ENCODE measurements at regions not wholly inside any gene's neighbourhood (a gene's known extent, or its start where the extent isn't known, plus 50 kb on each side); places are given as distances from the start of the nearest gene placed in this dataset.

DNA sequence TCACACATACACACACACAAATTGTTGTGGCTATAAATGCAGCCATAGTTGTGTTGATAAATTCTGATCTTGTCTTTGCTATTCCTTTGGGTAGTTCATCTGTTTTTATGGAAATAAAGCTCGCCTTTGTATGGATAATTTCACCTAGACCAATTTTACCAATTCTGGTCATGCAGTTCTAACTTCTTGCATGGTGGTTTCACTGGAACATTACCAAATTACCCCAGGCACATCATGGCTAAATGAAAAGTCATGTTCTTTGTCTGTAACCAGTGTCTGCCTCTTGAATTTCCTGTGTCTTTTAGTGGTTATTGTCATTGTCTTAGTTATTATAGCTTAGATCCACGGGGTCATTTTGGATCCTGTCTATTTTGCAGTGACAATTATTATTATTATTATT lies 50.3 kb upstream of the TMC1 start:
- Histone ChIP-seq H3K27me3 (ENCODE audit: control insufficient read depth, insufficient read depth, low read length) (no peaks in the 10 kb centered on the region), H3K9ac (ENCODE audit: low read length) (no peak overlapping the region), H3K4me1 (ENCODE audit: control insufficient read depth, low read depth, low read length) (no peaks in the 10 kb centered on the region), H3K36me3 (ENCODE audit: control insufficient read depth, low read depth, low read length) (no peaks in the 10 kb centered on the region), H3K4me3 (ENCODE audit: low read length) (no peak overlapping the region), H3K9me3 (ENCODE audit: control insufficient read depth, low read depth, low read length) (no peaks in the 10 kb centered on the region), H3K27ac (ENCODE audit: low read length) (no peak overlapping the region)

GRCh38 chr9:72467766-72468738 lies 53.4 kb upstream of the TMC1 start:
- Histone ChIP-seq H3K4me1 (ENCODE audit: control insufficient read depth, low read depth, low read length) (no peaks in the 10 kb centered on the region), H3K27ac (ENCODE audit: low read length) (no peak overlapping the region), H3K9me3 (ENCODE audit: control insufficient read depth, low read depth, low read length) (no peaks in the 10 kb centered on the region), H3K36me3 (ENCODE audit: control insufficient read depth, low read depth, low read length) (no peaks in the 10 kb centered on the region), H3K9ac (ENCODE audit: low read length) (no peak overlapping the region), H3K4me3 (ENCODE audit: low read length) (no peak overlapping the region), H3K27me3 (ENCODE audit: control insufficient read depth, insufficient read depth, low read length) (no peaks in the 10 kb centered on the region)

DNA sequence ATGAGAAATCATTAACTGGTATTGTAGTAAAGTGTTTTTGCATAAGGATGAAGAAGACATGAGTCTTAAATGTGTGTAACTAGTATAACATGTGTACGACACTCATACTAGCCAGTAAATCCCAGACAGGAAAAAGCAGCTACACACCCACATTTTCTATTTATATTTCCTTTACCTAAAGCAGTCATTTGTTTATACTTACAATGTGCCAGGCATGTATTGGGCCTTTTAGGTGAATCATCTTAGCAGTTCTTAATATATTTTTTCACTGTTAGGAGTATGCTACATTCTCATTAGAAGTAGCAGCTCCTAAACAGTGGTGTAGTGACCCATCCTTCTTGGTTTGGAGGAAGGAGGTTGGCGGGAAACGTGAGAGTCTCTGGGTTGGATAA lies 55.8 kb upstream of the TMC1 start:
- no peaks in the 10 kb centered on the region for H3K9me3 ChIP-seq (ENCODE audit: control insufficient read depth, low read depth, low read length)
- no peaks in the 10 kb centered on the region for H3K27me3 ChIP-seq (ENCODE audit: control insufficient read depth, insufficient read depth, low read length)
- H3K27ac ChIP-seq (ENCODE audit: low read length), result no peak overlapping the region
- no peaks in the 10 kb centered on the region for H3K4me1 ChIP-seq (ENCODE audit: control insufficient read depth, low read depth, low read length)
- H3K4me3 ChIP-seq (ENCODE audit: low read length), result no peak overlapping the region
- no peaks in the 10 kb centered on the region for H3K36me3 ChIP-seq (ENCODE audit: control insufficient read depth, low read depth, low read length)
- no peak overlapping the region for H3K9ac ChIP-seq (ENCODE audit: low read length)

DNA sequence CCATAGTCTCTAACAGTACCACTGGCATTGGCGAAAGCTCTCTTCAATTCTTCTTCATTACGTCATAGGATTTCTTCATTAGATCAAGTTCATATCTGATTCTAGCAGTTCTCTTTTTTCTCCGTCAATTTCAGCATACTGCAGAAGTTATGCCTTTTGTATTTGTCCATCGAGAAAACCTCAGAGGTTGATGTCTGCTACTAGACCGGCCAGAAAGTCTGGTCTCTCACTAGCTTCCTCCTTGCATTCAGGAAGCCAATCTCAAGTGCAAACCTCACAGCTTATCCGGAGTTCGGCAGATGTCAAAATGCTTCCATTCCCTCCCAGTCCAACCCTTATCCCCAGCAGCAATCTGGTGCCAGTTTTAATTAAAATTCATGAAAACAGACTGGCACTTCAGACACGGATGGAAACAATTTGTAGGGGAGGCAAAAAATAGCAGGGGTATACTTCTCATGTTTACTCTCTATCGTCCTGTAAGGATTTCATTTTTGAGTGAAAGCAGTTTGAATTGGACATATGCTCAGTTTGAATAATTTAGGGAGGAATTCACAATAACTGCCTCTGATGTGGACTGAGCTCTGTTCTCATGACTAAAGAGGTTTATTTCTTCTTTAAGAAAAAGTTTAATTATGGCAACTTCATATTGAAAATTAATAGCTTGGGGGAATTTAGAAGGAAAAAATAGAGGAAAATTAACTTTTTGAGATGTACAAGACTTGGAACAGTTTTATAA lies 56.4 kb upstream of the TMC1 start:
- Histone ChIP-seq H3K36me3 (ENCODE audit: control insufficient read depth, low read depth, low read length) (no peaks in the 10 kb centered on the region), H3K9ac (ENCODE audit: low read length) (no peak overlapping the region), H3K9me3 (ENCODE audit: control insufficient read depth, low read depth, low read length) (no peaks in the 10 kb centered on the region), H3K4me1 (ENCODE audit: control insufficient read depth, low read depth, low read length) (no peaks in the 10 kb centered on the region), H3K4me3 (ENCODE audit: low read length) (no peak overlapping the region), H3K27ac (ENCODE audit: low read length) (no peak overlapping the region), H3K27me3 (ENCODE audit: control insufficient read depth, insufficient read depth, low read length) (no peaks in the 10 kb centered on the region)

- H3K4me1 ChIP-seq (ENCODE audit: control insufficient read depth, low read depth, low read length), result peaks cover 5% of the 10 kb centered on the region
- H3K9me3 ChIP-seq (ENCODE audit: control insufficient read depth, low read depth, low read length), result no peaks in the 10 kb centered on the region
- no peak overlapping the region for H3K27ac ChIP-seq (ENCODE audit: low read length)
- no peaks in the 10 kb centered on the region for H3K27me3 ChIP-seq (ENCODE audit: control insufficient read depth, insufficient read depth, low read length)
- H3K36me3 ChIP-seq (ENCODE audit: control insufficient read depth, low read depth, low read length), result no peaks in the 10 kb centered on the region
- H3K4me3 ChIP-seq (ENCODE audit: low read length), result no peak overlapping the region
- no peak overlapping the region for H3K9ac ChIP-seq (ENCODE audit: low read length)
Measured at GRCh38 chr9:72462340-72462739, 59.1 kb upstream of the TMC1 start.

- Histone ChIP-seq H3K27me3 (ENCODE audit: control insufficient read depth, insufficient read depth, low read length) (no peaks in the 10 kb centered on the region), H3K4me3 (ENCODE audit: low read length) (no peak overlapping the region), H3K9ac (ENCODE audit: low read length) (no peak overlapping the region), H3K36me3 (ENCODE audit: control insufficient read depth, low read depth, low read length) (no peaks in the 10 kb centered on the region), H3K27ac (ENCODE audit: low read length) (no peak overlapping the region), H3K4me1 (ENCODE audit: control insufficient read depth, low read depth, low read length) (peaks cover 7% of the 10 kb centered on the region), H3K9me3 (ENCODE audit: control insufficient read depth, low read depth, low read length) (no peaks in the 10 kb centered on the region)
Measured at GRCh38 chr9:72460342-72461312, 60.8 kb upstream of the TMC1 start.

GRCh38 chr9:72459308-72459707 lies 62.1 kb upstream of the TMC1 start:
- Histone ChIP-seq H3K27me3 (ENCODE audit: control insufficient read depth, insufficient read depth, low read length) (no peaks in the 10 kb centered on the region), H3K4me1 (ENCODE audit: control insufficient read depth, low read depth, low read length) (peaks cover 18% of the 10 kb centered on the region), H3K36me3 (ENCODE audit: control insufficient read depth, low read depth, low read length) (no peaks in the 10 kb centered on the region), H3K4me3 (ENCODE audit: low read length) (no peak overlapping the region), H3K9me3 (ENCODE audit: control insufficient read depth, low read depth, low read length) (no peaks in the 10 kb centered on the region), H3K27ac (ENCODE audit: low read length) (no peak overlapping the region), H3K9ac (ENCODE audit: low read length) (no peak overlapping the region)

GRCh38 chr9:72458153-72458552 lies 63.3 kb upstream of the TMC1 start:
- Histone ChIP-seq H3K36me3 (ENCODE audit: control insufficient read depth, low read depth, low read length) (no peaks in the 10 kb centered on the region), H3K27ac (ENCODE audit: low read length) (no peak overlapping the region), H3K4me3 (ENCODE audit: low read length) (no peak overlapping the region)

DNA sequence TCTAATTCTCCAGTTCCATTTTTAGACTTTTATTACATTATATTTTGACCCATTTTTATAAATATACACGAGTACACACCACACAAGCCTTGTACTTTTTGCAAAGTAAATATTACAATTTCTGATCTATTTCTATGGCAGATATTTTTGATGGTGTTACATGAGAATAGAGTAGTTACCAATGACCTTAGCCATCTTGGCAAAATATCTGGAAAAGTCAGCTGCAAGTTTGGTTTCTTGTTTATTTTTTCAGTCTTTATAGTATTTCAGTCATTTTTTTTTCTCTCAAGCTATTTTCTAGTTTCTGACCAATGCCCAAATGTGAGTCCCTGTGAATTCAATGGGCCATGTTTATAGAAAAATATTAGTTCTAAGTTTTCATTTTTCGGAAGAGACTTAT lies 64.0 kb upstream of the TMC1 start:
- Histone ChIP-seq H3K27me3 (ENCODE audit: control insufficient read depth, insufficient read depth, low read length) (no peaks in the 10 kb centered on the region), H3K9ac (ENCODE audit: low read length) (no peak overlapping the region), H3K36me3 (ENCODE audit: control insufficient read depth, low read depth, low read length) (no peaks in the 10 kb centered on the region), H3K27ac (ENCODE audit: low read length) (no peak overlapping the region), H3K4me3 (ENCODE audit: low read length) (no peak overlapping the region), H3K4me1 (ENCODE audit: control insufficient read depth, low read depth, low read length) (peaks cover 24% of the 10 kb centered on the region), H3K9me3 (ENCODE audit: control insufficient read depth, low read depth, low read length) (no peaks in the 10 kb centered on the region)

More at GRCh38 chr9:72458153-72458552, 63.3 kb upstream of the TMC1 start:
- Histone ChIP-seq H3K9ac (ENCODE audit: low read length) (no peak overlapping the region), H3K4me1 (ENCODE audit: control insufficient read depth, low read depth, low read length) (peaks cover 24% of the 10 kb centered on the region), H3K27me3 (ENCODE audit: control insufficient read depth, insufficient read depth, low read length) (no peaks in the 10 kb centered on the region), H3K9me3 (ENCODE audit: control insufficient read depth, low read depth, low read length) (no peaks in the 10 kb centered on the region)

DNA sequence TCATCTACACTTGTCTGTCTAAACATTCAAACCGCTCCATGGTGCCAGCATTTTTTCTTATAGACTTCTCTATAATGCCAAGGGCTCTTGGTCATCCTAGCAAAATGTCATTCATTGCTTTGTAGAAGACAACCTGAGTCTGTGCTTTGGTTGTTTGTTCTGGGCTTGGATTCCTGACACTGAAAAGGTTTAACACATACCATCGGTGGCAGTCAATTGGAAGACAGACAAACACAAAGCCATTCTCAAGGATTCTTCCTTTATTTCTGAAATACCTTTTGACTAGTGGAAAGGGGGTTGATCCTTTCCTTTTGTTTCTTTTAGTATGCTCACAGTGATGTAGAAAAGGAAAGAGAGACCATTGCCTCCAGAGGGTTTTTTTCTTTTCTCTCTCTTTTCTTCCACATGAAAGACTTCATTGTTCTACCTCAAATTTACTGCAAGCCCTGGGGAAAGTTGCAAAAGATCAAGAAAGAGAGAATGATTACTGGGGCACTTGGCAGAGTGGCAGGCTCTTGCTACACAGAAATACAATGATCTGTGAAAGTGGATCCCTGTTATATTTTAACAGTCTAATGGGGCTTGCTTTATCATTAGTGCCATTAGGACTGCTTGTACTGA lies 66.4 kb upstream of the TMC1 start:
- Histone ChIP-seq H3K27me3 (ENCODE audit: control insufficient read depth, insufficient read depth, low read length) (no peaks in the 10 kb centered on the region), H3K36me3 (ENCODE audit: control insufficient read depth, low read depth, low read length) (no peaks in the 10 kb centered on the region), H3K4me3 (ENCODE audit: low read length) (peak overlapping the region; percentile 8), H3K27ac (ENCODE audit: low read length) (peak overlapping the region; percentile 33), H3K9me3 (ENCODE audit: control insufficient read depth, low read depth, low read length) (no peaks in the 10 kb centered on the region), H3K9ac (ENCODE audit: low read length) (peak overlapping the region; percentile 18), H3K4me1 (ENCODE audit: control insufficient read depth, low read depth, low read length) (peaks cover 24% of the 10 kb centered on the region)

DNA sequence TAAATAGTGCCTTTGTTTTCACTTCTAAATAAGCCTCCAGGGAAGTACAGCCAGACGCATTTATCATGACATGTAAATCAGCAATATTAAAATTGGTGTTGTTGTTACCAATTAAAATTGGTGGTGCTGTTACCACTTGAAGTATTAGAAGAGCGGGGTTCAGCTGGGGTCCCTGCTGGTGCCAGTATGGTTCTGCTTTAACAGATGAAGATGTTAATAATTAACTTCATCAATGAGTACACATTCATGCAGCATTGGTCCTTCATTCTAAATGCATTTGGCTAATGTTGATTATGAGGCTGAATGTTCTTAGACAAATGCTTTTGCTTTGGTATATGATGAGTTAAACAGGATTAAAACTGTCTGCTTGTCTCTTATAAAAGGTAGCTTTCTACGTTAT lies 67.6 kb upstream of the TMC1 start:
- no peaks in the 10 kb centered on the region for H3K36me3 ChIP-seq (ENCODE audit: control insufficient read depth, low read depth, low read length)
- peaks cover 22% of the 10 kb centered on the region for H3K4me1 ChIP-seq (ENCODE audit: control insufficient read depth, low read depth, low read length)
- H3K27me3 ChIP-seq (ENCODE audit: control insufficient read depth, insufficient read depth, low read length), result no peaks in the 10 kb centered on the region
- H3K9ac ChIP-seq (ENCODE audit: low read length), result no peak overlapping the region
- no peak overlapping the region for H3K4me3 ChIP-seq (ENCODE audit: low read length)
- H3K9me3 ChIP-seq (ENCODE audit: control insufficient read depth, low read depth, low read length), result no peaks in the 10 kb centered on the region
- H3K27ac ChIP-seq (ENCODE audit: low read length), result no peak overlapping the region
